ENCODE measurements at regions not wholly inside any gene's neighbourhood (a gene's known extent, or its start where the extent isn't known, plus 50 kb on each side); places are given as distances from the start of the nearest gene placed in this dataset.
A peak's percentile ranks its signal among the peaks of the same experiment; 100 is the strongest.

GRCh38 chr1:184212649-184213314 lies 161.3 kb downstream of the TSEN15 start:
- peak; percentile 63 for DNase-seq (ENCODE audit: low read depth)
- TF ChIP-seq CTCF (IDR thresholded peaks at IDR 0.05; ENCODE audit: low read depth, low read length) (no peak), POLR2A (IDR thresholded peaks at IDR 0.05; ENCODE audit: extremely low read depth, insufficient read length) (no peak), MAX (IDR thresholded peaks at IDR 0.05; ENCODE audit: low read depth, low read length) (no peak), MYC (IDR thresholded peaks at IDR 0.05; ENCODE audit: low read depth, low read length) (no peak)
- no peak overlapping the region for H3K4me3 ChIP-seq (ENCODE audit: low read depth, low read length)

DNA sequence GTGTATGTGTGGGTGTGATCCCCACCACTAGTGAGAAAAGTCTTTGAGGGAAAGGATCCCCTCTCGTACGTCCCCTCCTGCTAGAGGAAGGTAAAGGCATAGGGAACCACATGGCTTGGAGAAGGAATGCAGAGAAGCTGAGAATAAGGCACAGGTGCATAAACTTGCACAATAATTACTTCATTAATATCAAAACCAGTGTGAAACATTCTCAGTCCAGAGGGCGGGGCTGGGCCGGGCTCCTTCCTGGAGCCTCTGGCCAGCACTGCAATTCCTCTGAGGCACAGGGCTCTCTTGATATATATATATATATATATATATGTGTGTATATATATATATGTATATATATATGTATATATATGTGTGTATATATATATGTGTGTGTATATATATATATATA lies 162.6 kb downstream of the TSEN15 start:
- TF ChIP-seq POLR2A (IDR thresholded peaks at IDR 0.05; ENCODE audit: extremely low read depth, insufficient read length) (no peak), CTCF (IDR thresholded peaks at IDR 0.05; ENCODE audit: low read depth, low read length) (no peak), MYC (IDR thresholded peaks at IDR 0.05; ENCODE audit: low read depth, low read length) (no peak), MAX (IDR thresholded peaks at IDR 0.05; ENCODE audit: low read depth, low read length) (no peak)
- no peak overlapping the region for H3K4me3 ChIP-seq (ENCODE audit: low read depth, low read length)
- no peak for DNase-seq (ENCODE audit: low read depth)

- no peak for DNase-seq (ENCODE audit: low read depth)
- no peak overlapping the region for H3K4me3 ChIP-seq (ENCODE audit: low read depth, low read length)
- TF ChIP-seq MYC (IDR thresholded peaks at IDR 0.05; ENCODE audit: low read depth, low read length) = no peak
- no peak for TF ChIP-seq MAX (IDR thresholded peaks at IDR 0.05; ENCODE audit: low read depth, low read length)
- TF ChIP-seq POLR2A (IDR thresholded peaks at IDR 0.05; ENCODE audit: extremely low read depth, insufficient read length) = no peak
- no peak for TF ChIP-seq CTCF (IDR thresholded peaks at IDR 0.05; ENCODE audit: low read depth, low read length)
Measured at GRCh38 chr1:184215274-184215925, 163.9 kb downstream of the TSEN15 start.

DNA sequence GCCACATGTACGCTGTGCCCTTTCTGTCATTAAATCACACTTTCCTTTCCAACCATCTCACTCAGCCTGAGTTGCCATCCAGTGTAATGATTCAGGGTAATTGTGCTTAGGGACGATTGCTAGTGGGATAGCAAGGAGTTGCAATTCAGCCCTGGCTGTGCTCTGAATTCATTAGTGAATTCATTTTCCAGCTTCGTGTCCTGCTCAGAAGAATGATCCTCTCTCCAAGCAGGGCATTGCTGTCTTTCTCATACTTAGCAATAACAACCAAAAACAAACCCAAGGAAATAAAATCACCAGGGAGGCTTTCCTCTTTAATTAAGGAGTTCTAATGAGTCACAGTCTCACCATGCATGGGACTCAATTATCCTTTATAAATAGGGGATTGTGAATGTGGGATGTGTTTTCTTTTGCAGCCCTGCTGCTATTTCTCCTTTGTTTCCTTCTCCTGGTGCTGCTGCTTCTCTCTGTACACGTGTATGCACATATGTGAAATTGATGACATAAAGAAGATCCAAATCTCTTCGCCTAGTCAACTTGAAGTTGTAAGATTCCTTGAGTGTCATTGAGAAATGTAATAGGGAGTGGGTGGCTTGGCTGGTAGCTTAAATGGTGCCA lies 167.0 kb downstream of the TSEN15 start:
- no peak overlapping the region for H3K4me3 ChIP-seq (ENCODE audit: low read depth, low read length)
- no peak for DNase-seq (ENCODE audit: low read depth)
- TF ChIP-seq MAX (IDR thresholded peaks at IDR 0.05; ENCODE audit: low read depth, low read length) = no peak
- no peak for TF ChIP-seq POLR2A (IDR thresholded peaks at IDR 0.05; ENCODE audit: extremely low read depth, insufficient read length)

DNA sequence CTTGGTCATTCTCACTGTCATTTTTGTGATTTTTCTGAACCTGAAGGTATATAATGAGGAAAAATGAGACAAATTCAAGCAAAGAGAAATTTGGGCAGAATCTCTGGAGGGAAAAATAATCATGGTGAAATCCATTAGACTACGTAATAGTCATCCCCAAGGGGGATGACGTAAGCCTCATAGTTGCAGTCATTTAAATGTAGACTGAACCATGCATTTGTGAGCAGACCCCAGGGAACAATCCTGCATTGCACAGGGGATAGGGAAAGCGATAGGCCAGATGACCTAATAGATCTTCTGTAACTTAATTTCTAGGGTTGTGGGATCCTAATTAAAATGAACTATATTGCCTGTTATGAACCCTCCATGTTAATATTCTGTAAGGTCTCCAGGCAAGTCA lies 167.4 kb upstream of the C1orf21 start:
- H3K4me3 ChIP-seq (ENCODE audit: low read depth, low read length) = no peak overlapping the region
- TF ChIP-seq MYC (IDR thresholded peaks at IDR 0.05; ENCODE audit: low read depth, low read length) (no peak), POLR2A (IDR thresholded peaks at IDR 0.05; ENCODE audit: extremely low read depth, insufficient read length) (no peak), CTCF (IDR thresholded peaks at IDR 0.05; ENCODE audit: low read depth, low read length) (no peak), MAX (IDR thresholded peaks at IDR 0.05; ENCODE audit: low read depth, low read length) (no peak)
- peak; percentile 31 for DNase-seq (ENCODE audit: low read depth)

DNA sequence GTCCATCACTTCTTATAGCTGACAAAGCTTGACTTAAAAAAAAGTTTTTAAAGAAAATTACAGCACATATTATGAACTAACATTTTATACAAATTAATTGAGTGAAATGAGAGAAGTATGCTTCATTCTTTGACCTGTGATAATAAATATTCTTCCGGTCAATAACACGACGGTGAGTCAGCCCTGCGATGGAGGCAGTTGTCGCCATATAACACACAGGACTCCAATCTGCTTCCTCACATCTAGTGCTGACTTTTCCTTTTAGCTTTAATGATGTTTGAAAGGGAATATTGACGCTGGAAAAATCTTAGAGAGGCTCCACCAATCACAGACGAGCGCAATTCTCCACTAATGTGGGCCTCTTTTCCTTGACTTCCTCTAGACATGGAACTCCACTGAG lies 166.9 kb upstream of the C1orf21 start:
- no peak overlapping the region for H3K4me3 ChIP-seq (ENCODE audit: low read depth, low read length)
- TF ChIP-seq CTCF (IDR thresholded peaks at IDR 0.05; ENCODE audit: low read depth, low read length) = no peak
- no peak for TF ChIP-seq MYC (IDR thresholded peaks at IDR 0.05; ENCODE audit: low read depth, low read length)
- no peak for TF ChIP-seq MAX (IDR thresholded peaks at IDR 0.05; ENCODE audit: low read depth, low read length)
- no peak for TF ChIP-seq POLR2A (IDR thresholded peaks at IDR 0.05; ENCODE audit: extremely low read depth, insufficient read length)
- DNase-seq (ENCODE audit: low read depth) = no peak
